ENCODE measurements at regions not wholly inside any gene's neighbourhood (a gene's known extent, or its start where the extent isn't known, plus 50 kb on each side); places are given as distances from the start of the nearest gene placed in this dataset.
A peak's percentile ranks its signal among the peaks of the same experiment; 100 is the strongest.
"Not testable (repeated sequence)": the region's sequence is repeated elsewhere in the genome, so short reads cannot be mapped to it uniquely, and the experiment has no call there.

DNA sequence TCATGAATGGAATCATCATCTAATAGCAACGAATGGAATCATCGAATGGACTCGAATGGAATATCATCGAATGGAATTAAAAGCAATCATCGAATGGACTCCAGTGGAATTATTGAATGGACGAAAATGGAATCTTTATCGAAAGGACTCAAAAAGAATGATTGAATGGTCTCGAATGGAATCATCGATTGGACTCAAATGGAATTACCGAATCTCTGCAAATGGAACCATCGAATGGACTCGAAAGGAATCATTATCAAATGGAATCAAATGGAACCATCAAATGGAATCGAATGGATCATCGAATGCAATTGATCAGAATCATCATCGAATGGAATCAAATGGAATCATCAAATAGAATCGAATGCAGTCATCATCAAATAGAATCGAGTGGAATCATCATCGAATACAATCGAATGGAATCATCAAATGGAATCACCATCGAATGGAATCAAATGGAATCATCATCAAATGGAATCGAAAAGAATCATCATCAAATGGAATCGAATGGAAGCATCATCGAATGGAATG, 225.7 kb downstream of the SHCBP1 start:
- H3K4me3 ChIP-seq; ATAC-seq; intact Hi-C loops (cut with DNase I); H3K27me3 ChIP-seq; FAIRE-seq; H3K27ac ChIP-seq; H3K4me1 ChIP-seq; H3K9me3 ChIP-seq; H3K36me3 ChIP-seq; DNase-seq: not testable (repeated sequence)
- WGBS, 2 donors = 63 to 69% methylated on average over 23 of the region's 23 CpGs

DNA sequence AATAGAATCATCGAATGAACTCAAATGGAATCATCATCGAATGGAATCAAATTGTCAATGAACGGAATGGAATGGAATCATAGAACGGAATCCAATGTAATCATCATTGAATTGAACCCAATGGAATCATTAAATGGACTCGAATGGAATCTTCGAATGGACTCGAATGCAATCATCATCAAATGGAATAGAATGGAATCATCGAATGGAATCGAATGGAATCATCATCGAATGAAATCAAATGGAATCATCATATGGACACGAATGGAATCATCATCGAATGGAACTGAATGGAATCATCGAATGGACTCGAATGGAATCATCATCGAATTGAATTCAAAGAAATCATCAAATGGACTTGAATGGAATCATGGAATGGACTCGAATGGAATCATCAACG, 226.2 kb downstream of the SHCBP1 start:
- FAIRE-seq; intact Hi-C loops (cut with DNase I); H3K27ac ChIP-seq; H3K27me3 ChIP-seq; H3K4me1 ChIP-seq; DNase-seq; ATAC-seq; H3K36me3 ChIP-seq; H3K9me3 ChIP-seq; H3K4me3 ChIP-seq: not testable (repeated sequence)
- 60 to 65% methylated on average over 16 of the region's 17 CpGs for WGBS, 2 donors

DNA sequence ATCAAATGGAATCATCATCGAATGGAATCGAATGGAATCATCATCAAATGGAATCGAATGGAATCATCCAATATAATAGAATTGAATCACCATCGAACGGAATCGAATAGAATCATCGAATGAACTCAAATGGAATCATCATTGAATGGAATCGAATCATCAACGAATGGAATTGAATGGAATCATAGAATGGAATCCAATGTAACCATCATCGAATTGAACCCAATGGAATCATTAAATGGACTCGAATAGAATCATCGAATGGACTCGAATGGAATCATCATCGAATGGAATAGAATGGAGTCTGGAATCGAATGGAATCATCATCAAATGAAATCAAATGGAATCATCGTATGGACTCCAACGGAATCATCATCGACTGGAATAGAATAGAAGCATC, 227.0 kb downstream of the SHCBP1 start:
- H3K4me3 ChIP-seq; H3K27ac ChIP-seq; H3K27me3 ChIP-seq; FAIRE-seq; H3K36me3 ChIP-seq; intact Hi-C loops (cut with DNase I); H3K4me1 ChIP-seq; ATAC-seq; DNase-seq: not testable (repeated sequence)
- WGBS, 2 donors = 61 to 69% methylated on average over 16 of the region's 18 CpGs
- H3K9me3 ChIP-seq = peaks cover 0 to 11% (median 0%) of the 10 kb centered on the region in 4 donors

DNA sequence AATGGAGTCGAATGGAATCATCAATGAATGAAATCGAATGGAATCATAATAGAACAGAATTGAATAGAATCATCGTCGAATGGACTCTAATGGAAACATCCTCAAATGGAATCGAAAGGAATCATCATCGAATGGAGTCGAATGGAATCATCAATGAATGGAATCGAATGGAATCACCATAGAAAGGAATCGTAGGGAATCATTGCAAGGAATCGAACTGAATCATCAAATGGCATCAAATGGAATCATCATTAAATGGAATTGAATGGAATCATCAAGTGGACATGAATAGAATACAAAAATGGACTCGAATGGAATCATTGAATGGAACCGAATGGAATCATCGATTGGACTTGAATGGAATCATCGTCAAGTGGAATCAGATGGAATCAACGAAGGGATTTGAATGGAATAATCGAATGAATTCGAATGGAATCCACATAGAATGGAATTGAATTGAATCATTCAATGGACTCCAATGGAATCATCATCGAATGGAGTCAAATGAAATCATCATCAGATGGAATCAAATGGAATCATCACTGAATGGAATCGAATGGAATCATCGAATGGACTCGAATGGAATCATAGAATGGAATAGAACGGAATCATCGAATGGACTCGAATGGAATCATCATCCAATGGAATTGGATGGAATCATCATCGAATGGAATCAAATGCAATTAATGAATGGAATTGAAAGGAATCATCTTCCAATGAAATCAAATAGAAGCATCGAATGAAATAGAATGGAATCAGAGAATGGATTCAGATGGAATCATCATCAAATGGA, 228.1 kb downstream of the SHCBP1 start:
- H3K4me3 ChIP-seq; ATAC-seq; H3K4me1 ChIP-seq; FAIRE-seq; intact Hi-C loops (cut with DNase I); H3K36me3 ChIP-seq; H3K27ac ChIP-seq; H3K27me3 ChIP-seq: not testable (repeated sequence)
- H3K9me3 ChIP-seq = peaks cover 0 to 11% (median 0%) of the 10 kb centered on the region in 4 donors
- WGBS, 2 donors = 57 to 66% methylated on average over 21 to 23 of the region's 26 CpGs
- DNase-seq = peak in 2 of 6 donors; percentile 38 to 41

DNA sequence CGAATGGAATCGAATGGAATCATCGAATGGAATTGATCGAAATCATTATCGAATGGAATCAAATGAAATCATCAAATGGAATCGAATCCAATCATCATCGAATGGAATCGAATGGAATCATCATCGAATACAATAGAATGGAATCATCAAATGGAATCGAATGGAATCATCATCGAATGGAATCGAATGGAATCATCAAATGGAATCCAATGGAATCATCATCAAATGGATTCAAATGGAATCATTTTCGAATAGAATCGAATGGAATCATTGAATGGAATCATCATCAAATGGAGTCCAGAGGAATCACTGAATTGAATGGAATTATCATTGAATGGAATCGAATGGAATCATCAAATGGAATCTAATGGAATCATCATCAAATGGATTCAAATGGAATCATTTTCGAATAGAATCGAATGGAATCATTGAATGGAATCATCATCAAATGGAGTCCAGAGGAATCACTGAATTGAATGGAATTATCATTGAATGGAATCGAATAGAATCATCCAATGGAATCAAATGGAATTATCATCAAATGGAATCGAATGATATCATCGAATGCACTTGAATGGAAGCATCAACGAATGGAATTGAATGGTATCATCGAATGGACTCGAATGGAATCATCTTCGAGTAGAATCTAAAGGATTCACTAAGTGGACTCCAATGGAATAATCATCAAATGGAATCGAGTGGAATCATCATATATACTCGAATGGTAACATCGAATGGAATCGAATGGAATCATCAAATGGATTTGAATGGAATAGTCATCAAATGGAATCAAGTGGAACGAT, 230.3 kb downstream of the SHCBP1 start:
- H3K4me1 ChIP-seq; H3K36me3 ChIP-seq; H3K27me3 ChIP-seq; H3K27ac ChIP-seq; intact Hi-C loops (cut with DNase I); FAIRE-seq; H3K4me3 ChIP-seq: not testable (repeated sequence)
- peak in 2 of 6 donors; percentile 77 to 82 for DNase-seq
- WGBS, 2 donors = 49 to 57% methylated on average over 28 to 29 of the region's 29 CpGs
- H3K9me3 ChIP-seq = peaks cover 0 to 14% (median 0%) of the 10 kb centered on the region in 4 donors
- ATAC-seq = peak in 2 of 4 donors; percentile 2 to 4

DNA sequence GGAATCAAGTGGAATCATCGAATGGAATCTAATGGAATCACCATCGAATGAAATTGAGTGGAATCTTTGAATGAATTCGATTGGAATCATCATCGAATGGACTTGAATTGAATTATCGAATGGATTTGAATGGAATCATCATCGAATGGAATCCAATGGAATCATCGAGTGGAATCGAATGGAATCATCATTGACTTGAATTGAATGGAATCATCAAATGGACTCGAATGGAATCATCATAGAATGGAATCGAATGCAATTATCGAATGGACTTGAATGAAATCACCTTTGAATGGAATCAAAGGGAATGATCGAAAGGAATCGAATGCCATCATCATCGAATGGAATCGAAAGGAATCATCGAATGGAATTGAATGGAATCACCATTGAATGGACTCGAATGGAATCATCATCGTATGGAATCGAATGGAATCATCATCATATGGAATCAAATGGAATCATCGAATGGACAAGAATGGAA, 231.6 kb downstream of the SHCBP1 start:
- FAIRE-seq; ATAC-seq; intact Hi-C loops (cut with DNase I); H3K9me3 ChIP-seq; H3K36me3 ChIP-seq; H3K27me3 ChIP-seq; H3K4me1 ChIP-seq: not testable (repeated sequence)
- peak in 3 of 6 donors; percentile 58 to 93 (median 89) for DNase-seq
- peak overlapping the region in 2 of 4 donors; percentile 0 for H3K4me3 ChIP-seq
- H3K27ac ChIP-seq = peak overlapping the region in 2 of 4 donors; percentile 0 to 1
- 58 to 67% methylated on average over 20 of the region's 20 CpGs for WGBS, 2 donors

DNA sequence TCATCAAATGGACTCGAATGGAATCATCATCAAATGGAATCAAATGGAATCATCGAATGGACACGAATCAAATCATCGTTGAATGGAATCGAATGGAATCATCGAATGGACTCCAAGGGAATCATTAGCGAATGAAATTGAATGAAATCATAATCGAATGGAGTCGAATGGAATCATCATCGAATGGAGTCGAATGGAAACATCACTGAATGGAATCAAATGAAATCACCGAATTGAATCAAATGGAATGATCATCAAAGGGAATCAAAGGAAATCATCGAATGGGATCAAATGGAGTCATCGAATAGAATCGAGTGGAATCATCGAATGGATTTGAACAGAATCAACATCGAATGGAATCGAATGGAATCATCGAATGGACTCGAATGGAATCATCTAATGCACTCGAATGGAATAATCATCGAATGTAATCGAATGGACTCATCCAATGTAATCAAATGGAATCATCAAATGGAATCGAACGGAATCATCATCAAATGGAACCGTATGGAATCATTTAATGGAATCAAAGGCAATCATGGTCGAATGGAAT, 232.2 kb downstream of the SHCBP1 start:
- H3K27ac ChIP-seq; H3K4me1 ChIP-seq; ATAC-seq; intact Hi-C loops (cut with DNase I); H3K27me3 ChIP-seq; DNase-seq; FAIRE-seq; H3K4me3 ChIP-seq; H3K36me3 ChIP-seq: not testable (repeated sequence)
- H3K9me3 ChIP-seq = peaks cover 0 to 11% (median 0%) of the 10 kb centered on the region in 4 donors
- 63 to 70% methylated on average over 27 of the region's 27 CpGs for WGBS, 2 donors

DNA sequence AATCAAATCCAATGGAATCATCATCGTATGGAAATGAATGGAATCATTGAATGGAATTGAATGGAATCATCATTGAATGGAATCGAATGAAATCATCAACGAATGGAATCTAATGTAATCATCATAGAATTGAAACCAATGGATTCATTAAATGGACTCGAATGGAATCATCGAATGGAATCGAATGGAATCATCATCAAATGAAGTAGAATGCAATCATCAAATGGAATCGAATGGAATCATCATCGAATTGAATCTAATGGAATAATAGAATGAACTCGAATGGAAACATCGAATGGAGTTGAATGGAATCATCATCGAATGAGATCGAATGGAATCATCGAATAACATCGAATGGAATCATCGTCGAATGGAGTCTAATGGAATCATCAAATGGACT, 232.8 kb downstream of the SHCBP1 start:
- ATAC-seq; FAIRE-seq; H3K36me3 ChIP-seq; H3K27ac ChIP-seq; H3K4me1 ChIP-seq; H3K27me3 ChIP-seq; intact Hi-C loops (cut with DNase I); H3K4me3 ChIP-seq: not testable (repeated sequence)
- DNase-seq = peak in 1 of 6 donors; percentile 59
- H3K9me3 ChIP-seq = peaks cover 0 to 11% (median 0%) of the 10 kb centered on the region in 4 donors
- WGBS, 2 donors = 57 to 66% methylated on average over 16 of the region's 16 CpGs

DNA sequence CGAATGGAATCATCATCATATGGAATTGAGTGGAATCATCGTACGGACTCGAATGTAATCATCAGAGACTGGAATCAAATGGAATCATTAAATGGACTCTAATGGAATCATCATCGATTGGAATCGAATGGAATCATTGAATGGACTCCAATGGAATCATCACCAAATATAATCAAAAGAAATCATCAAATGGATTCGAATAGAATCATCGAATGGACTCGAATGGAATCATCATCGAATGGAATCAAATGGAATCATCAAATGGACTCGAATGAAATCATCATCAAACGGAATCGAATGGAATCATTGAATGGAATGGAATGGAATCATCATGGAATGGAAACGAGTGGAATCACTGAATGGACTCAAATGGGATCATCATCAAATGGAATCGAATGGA, 233.5 kb downstream of the SHCBP1 start:
- peak overlapping the region in 1 of 4 donors; percentile 0 for H3K27ac ChIP-seq
- intact Hi-C loops (cut with DNase I); H3K4me1 ChIP-seq; H3K36me3 ChIP-seq; FAIRE-seq; H3K27me3 ChIP-seq: not testable (repeated sequence)
- peak in 3 of 6 donors; percentile 37 to 91 (median 87) for DNase-seq
- peaks cover 0 to 13% (median 0%) of the 10 kb centered on the region in 4 donors for H3K9me3 ChIP-seq
- ATAC-seq = peak in 3 of 4 donors; percentile 0 to 1 (median 0)
- 44 to 57% methylated on average over 15 of the region's 15 CpGs for WGBS, 2 donors
- peak overlapping the region in 1 of 4 donors; percentile 0 for H3K4me3 ChIP-seq

DNA sequence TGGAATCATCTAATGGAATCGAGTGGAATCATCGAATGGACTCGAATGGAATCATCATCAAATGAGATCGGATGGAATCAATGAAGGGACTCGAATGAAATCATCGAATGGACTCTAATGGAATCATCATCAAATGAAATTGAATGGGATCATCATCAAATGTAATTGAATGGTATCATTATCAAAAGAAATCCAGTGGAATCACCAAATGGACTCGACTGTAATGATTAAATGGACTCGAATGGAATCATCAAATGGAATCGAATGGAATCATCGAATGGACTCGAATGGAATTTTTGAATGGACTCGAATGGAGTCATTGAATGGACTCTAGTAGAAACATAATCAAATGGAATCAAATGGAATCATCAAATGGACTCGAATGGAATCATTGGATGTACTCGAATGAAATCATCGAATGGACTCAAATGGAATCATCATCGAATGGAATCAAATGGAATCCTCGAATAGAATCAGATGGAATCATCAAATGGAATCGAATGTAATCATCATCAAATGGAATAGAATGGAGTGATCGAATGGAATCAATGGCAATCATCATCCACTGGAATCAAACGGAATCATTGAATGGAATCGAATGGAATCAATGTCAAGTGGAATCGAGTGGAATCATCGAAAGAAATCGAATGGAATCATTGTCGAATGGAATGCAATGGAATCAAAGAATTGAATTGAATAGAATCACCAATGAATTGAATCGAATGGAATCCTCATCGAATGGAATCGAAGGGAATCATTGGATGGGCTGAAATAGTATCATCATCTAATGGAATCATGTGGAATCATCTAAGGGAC, 234.2 kb downstream of the SHCBP1 start:
- H3K9me3 ChIP-seq = peaks cover 0 to 14% (median 0%) of the 10 kb centered on the region in 4 donors
- ATAC-seq (peak; percentile 6 to 11 (median 6)), DNase-seq (peak in 2 of 6 donors; percentile 49 to 77)
- FAIRE-seq; H3K27me3 ChIP-seq; H3K4me3 ChIP-seq; H3K36me3 ChIP-seq; H3K4me1 ChIP-seq; intact Hi-C loops (cut with DNase I): not testable (repeated sequence)
- WGBS, 2 donors = 55 to 62% methylated on average over 28 of the region's 28 CpGs
- peak overlapping the region in 1 of 4 donors; percentile 0 for H3K27ac ChIP-seq
